RWPE2 (cell line): ENCODE measurements at regions not wholly inside any gene's neighbourhood (a gene's known extent, or its start where the extent isn't known, plus 50 kb on each side); places are given as distances from the start of the nearest gene placed in this dataset.

Source experiments
- ATAC-seq: fragments of 200-7000 bp; cut with Tn5 transposase; 3 replicates; pipeline ENCODE4 v1.9.1; 2021; ENCODE audit warnings: low read depth
- DNase-seq: peaks from one replicate; pipeline ENCODE4 v3.0.0-alpha.2; 2020; ENCODE audit warnings: low spot score
- H3K27ac ChIP-seq: fragments of 450-650 bp; 2 replicates; pipeline ENCODE4 v1.5.1; 2017; ENCODE audit warnings: mild to moderate bottlenecking; ENCODE audit not compliant: poor library complexity, severe bottlenecking
- H3K27me3 ChIP-seq: fragments of 250-450 bp; sonication (Bioruptor Pico); 2 replicates; pipeline ENCODE4 v1.5.1; 2021; ENCODE audit warnings: mild to moderate bottlenecking, moderate library complexity; ENCODE audit not compliant: insufficient read depth, poor library complexity, severe bottlenecking
- H3K36me3 ChIP-seq: fragments of 250-450 bp; sonication (Bioruptor Pico); 2 replicates; pipeline ENCODE4 v1.5.1; 2020; ENCODE audit warnings: low read depth, mild to moderate bottlenecking, moderate library complexity
- H3K4me1 ChIP-seq: fragments of 250-450 bp; sonication (Bioruptor Pico); 2 replicates; pipeline ENCODE4 v1.5.1; 2021; ENCODE audit warnings: mild to moderate bottlenecking, moderate library complexity; ENCODE audit not compliant: insufficient read depth, poor library complexity, severe bottlenecking
- H3K4me3 ChIP-seq: fragments of 250-450 bp; sonication (Bioruptor Pico); 2 replicates; pipeline ENCODE4 v1.5.1; 2021; ENCODE audit warnings: mild to moderate bottlenecking, moderate library complexity; ENCODE audit not compliant: severe bottlenecking
- H3K9me3 ChIP-seq: fragments of 250-450 bp; sonication (Bioruptor Pico); 2 replicates; pipeline ENCODE4 v1.5.1; 2021; ENCODE audit warnings: mild to moderate bottlenecking, moderate library complexity; ENCODE audit not compliant: severe bottlenecking
- CTCF ChIP-seq: fragments of 450-650 bp; IDR thresholded peaks from one replicate; pipeline ENCODE4 v1.5.1; 2017; ENCODE audit warnings: mild to moderate bottlenecking, moderate library complexity; ENCODE audit not compliant: poor library complexity, severe bottlenecking

DNA sequence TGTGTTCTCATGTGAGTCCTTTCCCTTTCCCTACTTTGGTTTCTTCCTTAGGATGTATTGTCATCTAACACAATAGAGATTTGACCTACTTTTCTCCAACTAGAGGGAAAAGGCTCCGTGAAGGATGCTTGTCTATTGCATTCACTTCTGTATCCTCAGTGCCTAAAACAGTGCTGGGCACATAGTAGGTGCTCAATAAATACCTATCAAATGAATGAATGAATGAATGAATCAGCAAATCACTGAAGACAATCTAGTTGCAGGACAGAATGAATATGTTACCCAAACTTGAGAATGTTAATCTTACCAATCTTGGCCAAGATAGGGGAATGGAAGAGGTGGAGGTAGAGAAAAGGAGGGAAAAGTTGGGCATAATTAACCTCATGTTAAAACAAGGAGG, 131.2 kb upstream of the FOXN2 start:
- no peaks in the 10 kb centered on the region for H3K36me3 ChIP-seq
- no peaks in the 10 kb centered on the region for H3K9me3 ChIP-seq
- no peak overlapping the region for H3K27ac ChIP-seq
- ATAC-seq (no peak), DNase-seq (no peak)
- no peak overlapping the region for H3K4me3 ChIP-seq
- H3K4me1 ChIP-seq, result no peaks in the 10 kb centered on the region
- no peaks in the 10 kb centered on the region for H3K27me3 ChIP-seq
- TF ChIP-seq CTCF, result no peak

DNA sequence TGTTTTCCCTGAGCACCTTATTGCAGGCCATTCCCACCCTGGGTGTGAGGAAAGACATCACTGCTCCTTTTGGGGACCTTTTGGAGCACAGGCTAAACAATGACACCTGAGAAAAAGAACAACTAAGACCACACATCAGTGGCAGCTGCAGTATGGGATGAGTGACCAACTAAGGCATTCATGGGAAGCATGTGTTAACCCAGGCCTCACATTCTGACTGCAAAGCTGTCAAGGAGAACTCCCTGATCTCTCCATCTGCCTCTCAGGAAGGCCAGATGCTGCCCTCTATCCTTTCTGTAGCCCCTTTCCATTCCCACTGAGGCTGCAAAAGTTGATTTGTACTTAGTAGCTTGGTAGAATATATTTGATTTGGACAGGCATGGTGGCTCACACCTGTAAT, 130.5 kb upstream of the FOXN2 start:
- no peak for TF ChIP-seq CTCF
- Histone ChIP-seq H3K4me1 (no peaks in the 10 kb centered on the region), H3K4me3 (no peak overlapping the region), H3K9me3 (no peaks in the 10 kb centered on the region), H3K27me3 (no peaks in the 10 kb centered on the region), H3K36me3 (no peaks in the 10 kb centered on the region), H3K27ac (no peak overlapping the region)
- DNase-seq (no peak), ATAC-seq (no peak)

- Histone ChIP-seq H3K36me3 (no peaks in the 10 kb centered on the region), H3K4me1 (no peaks in the 10 kb centered on the region), H3K27ac (no peak overlapping the region), H3K4me3 (no peak overlapping the region), H3K9me3 (no peaks in the 10 kb centered on the region), H3K27me3 (no peaks in the 10 kb centered on the region)
- no peak for DNase-seq
- no peak for ATAC-seq
- no peak for TF ChIP-seq CTCF
Observed at GRCh38 chr2:48187503-48187902, 127.0 kb upstream of the FOXN2 start.

DNA sequence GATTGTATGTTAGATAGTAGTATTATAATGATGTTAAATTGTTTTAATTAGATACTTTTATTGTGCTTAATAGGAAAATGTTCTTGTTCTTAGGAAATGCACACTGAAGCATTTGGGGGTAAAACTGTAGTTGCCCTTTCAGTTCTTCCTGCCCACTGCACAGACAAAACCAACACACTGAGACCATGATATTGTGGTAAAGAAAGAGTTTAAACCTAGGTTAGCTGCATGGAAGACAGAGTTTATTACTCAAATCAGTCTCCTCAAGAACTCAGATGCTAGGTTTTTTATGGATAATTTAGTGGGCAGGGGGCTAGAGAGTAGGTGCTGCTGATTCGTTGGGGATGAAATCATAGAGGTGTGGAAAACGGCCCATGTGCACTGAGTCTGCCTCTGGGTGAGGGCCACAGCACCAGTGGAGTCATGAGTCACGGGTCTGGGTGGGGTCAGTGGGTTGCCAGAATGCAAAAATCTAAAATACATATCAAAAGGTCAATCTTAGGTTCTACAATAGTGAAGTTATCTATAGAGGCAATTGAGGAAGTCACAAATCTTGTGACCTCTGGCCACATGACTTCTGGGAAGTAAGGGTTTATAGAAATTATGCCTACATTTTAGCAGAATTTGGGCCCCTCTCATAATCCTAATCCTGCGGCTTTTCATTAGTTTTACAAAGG, 124.8 kb upstream of the FOXN2 start:
- DNase-seq, result no peak
- H3K4me1 ChIP-seq, result no peaks in the 10 kb centered on the region
- H3K4me3 ChIP-seq, result no peak overlapping the region
- ATAC-seq, result no peak
- H3K36me3 ChIP-seq, result no peaks in the 10 kb centered on the region
- H3K9me3 ChIP-seq, result no peaks in the 10 kb centered on the region
- H3K27ac ChIP-seq, result no peak overlapping the region
- H3K27me3 ChIP-seq, result no peaks in the 10 kb centered on the region
- no peak for TF ChIP-seq CTCF

DNA sequence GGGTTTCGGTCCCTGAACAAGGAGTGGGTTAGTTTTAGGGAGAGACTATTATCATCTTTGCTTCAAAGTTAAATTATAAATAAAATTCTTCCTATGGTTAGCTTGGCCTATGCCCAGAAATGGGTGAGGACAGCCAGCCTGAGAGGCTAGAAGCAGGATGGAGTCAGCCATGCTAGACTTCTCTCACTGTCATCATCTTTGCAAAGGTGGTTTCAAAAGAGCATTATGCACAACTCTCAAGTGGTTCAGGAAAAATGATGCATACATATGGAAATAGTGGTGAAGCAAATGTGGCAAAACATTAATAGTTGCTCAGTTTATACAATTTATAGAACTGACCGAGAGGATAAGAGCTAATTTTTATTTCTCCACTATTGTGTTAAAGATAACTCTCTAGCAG, 124.3 kb upstream of the FOXN2 start:
- no peaks in the 10 kb centered on the region for H3K36me3 ChIP-seq
- no peaks in the 10 kb centered on the region for H3K27me3 ChIP-seq
- DNase-seq (no peak), ATAC-seq (no peak)
- H3K4me1 ChIP-seq, result no peaks in the 10 kb centered on the region
- TF ChIP-seq CTCF, result no peak
- no peak overlapping the region for H3K4me3 ChIP-seq
- no peaks in the 10 kb centered on the region for H3K9me3 ChIP-seq
- no peak overlapping the region for H3K27ac ChIP-seq
